NCI-H187 (cell line): ENCODE measurements at regions not wholly inside any gene's neighbourhood (a gene's known extent, or its start where the extent isn't known, plus 50 kb on each side); places are given as distances from the start of the nearest gene placed in this dataset.
"Not testable (repeated sequence)": the region's sequence is repeated elsewhere in the genome, so short reads cannot be mapped to it uniquely, and the experiment has no call there.

Source experiments
- DNase-seq, 2 experiments: peaks; one replicate each; lab custom pipeline; 2025; lab: John Stamatoyannopoulos, UW

DNA sequence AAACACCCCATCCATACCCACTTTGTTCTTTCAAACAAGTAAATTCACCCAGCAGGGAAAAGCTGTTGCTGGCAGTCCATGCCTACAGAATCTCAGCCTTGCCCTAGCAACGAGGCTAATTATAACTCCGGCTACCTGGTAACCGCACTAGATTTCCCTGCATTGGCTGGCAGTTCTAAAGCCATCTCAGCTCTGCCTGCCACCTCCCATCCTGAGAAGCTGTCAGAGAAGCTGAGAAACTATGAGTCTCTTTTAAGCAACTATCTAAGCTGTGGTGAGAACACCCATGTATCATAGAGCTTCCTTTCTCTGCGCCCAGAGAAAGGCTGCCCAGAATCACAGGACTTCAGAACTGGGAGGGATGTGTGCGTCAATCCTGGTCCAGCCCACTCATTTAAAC, 126.5 kb upstream of the NBPF9 start:
- not testable (repeated sequence) for DNase-seq

DNA sequence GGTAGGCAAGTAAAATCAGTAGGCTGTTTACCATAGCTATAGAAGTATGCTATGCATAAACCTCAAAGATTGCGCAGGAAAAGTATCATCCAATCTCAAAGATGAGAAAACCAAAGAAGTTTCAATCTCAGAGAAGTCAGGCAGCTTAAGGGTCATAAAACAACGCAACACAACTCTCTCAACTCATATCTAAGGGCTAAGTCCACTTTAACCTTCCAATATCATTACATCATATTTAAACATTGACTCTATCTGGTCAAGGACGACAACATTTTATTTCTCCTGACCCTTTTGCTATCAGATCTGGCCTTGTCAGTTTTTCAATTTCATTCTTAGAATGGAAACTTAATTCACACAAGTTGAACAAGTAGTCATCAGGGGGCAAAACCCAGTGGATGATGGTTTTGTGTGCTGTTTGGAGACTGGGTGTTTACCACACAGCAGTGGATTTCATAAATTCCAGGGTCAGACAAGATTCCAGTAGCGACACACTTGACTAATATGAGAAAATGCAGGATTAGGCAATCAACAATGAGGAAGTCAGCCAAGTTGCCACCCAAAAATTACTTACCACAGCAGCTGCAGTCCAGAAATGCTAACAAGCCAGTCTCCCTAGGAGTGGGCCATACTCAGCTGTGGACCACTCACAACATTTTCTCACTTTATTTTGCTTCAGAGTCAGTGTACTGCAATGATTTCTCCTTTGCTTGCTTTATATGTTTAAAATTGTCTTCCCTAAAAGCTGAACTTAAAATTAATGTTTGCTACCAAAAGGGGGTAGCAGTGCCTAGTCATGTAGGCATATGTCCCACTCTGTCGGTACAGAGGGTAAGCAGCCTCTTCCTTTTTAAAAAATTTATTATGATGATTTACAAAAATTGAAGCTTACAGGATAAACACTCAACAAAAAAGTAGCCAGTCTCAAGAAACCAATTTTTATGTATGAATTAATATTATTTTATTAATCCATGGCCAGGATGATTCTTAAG, 131.9 kb upstream of the NBPF9 start:
- not testable (repeated sequence) for DNase-seq

DNA sequence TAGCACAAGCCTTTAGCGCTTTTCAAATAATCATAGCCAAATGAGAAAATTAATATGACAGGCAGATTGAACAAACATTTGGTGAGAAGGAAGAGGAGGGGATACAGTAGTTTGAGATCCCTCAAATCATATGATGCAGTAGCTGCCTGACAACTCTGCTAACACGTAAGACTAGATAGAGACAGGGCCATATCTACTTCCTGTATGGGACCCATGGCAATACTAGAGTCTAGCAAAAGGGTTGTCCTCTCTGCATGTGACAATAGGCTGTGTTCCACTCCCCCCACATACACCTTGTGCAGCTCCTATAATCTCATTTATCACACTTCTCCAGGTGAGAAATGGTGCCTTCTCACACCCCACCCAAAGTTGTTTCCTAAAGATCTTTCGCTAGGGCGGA, 134.2 kb upstream of the NBPF9 start:
- DNase-seq = not testable (repeated sequence)

DNA sequence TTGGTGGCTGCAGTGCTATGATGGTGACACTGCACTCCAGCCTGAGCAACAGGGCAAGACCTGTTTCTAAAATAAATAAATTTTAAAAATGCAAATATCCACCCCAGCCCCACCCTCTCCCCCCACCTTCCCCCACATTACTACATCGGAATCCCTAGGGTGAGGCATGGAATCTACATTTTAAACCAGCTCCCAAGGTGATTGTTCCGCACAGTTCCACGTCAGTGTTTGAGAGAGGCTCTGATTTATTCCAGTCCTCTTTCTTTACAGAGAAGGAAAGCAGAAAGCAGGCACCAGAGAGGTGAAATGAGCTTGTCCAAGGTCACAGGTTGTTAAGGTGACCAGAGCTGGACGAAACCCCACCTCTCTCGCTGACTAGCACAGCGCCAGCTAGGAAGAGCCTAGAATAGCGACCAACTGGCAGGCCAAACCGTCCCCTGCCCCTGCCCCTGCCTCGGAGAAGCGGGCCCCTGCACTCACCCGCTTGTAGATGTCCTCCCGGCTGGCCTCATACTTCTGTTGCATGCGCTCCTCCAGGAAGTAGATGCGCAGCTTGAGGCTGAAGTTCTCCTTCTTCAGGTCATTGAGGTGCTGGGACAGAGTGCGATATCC, 136.7 kb upstream of the NBPF9 start:
- DNase-seq = not testable (repeated sequence)

DNA sequence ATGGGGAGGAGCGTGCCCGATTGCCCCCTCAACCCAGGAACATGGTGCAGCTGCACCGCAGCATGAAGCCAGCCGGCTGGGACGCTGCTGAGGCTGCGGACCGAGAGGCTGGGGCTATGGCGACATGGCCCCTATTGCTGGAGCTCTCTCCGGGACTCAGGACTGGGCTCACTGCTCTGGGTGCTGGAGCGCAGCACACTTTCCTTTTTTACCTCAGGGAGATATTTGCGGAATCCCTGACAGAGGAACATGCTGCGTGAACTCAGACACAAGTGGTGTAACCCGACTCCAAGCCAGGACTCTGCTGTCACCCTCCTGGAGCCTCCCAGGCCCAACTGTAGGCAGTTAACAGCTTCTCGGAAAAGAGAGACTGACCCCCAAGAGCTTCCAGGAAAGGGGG, 137.2 kb upstream of the NBPF9 start:
- not testable (repeated sequence) for DNase-seq

DNA sequence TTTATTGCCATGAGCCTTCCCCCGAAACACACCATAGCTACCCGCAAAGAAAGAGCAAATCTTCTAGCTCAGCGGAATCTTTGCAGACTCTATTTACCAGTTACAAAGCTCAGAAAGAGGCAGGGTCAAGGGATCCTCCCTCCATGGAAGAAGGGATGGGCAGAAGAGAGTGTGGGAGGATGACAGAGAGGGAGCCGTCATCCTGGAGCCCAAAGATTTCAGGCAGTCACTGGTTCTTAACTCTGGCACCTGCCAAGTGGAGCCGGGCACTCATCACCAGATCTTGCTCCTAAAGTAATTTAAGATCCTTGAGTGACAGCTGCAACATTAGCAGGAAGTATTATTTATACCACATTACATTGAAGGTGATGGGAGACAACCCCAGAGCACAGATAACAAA, 137.9 kb upstream of the NBPF9 start:
- DNase-seq = not testable (repeated sequence)

DNA sequence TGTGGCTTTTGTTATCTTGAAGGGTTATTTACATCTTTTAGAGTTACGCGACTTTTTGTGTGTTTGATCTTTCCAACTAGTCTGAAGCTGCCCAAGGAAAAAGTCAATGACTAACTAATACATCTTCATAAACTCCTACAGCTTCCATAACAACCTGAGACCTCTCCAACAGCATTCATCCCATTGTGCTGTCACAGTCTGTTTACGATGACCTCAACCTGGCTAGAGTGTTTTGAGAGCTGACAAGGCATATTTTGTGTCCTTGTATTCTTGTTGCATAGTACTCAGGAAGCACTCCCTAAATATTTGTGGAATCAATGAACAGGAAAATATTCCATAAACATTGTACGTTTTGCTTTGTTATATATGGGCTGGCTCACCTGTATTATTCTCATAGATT, 140.2 kb upstream of the NBPF9 start:
- DNase-seq = not testable (repeated sequence)

DNA sequence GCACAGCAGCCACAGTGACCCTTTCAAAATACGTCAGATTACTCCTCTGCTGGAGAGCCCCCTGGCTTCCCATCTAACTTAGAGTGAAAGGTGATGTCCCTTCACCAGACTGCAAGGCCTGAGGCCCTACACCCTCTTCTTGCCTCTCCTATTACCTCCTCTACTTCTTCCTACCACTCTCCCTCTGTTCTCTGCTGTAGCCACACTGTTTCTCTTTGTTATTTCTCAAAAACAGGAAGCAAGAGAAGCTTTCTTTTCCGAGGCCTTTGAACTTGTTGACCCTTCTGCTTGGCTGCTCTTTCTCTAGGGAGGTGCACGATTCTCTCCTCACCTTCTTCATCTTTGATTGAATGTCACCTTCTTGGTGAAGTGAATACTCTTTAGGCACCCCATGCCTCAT, 141.3 kb upstream of the NBPF9 start:
- DNase-seq = not testable (repeated sequence)

DNA sequence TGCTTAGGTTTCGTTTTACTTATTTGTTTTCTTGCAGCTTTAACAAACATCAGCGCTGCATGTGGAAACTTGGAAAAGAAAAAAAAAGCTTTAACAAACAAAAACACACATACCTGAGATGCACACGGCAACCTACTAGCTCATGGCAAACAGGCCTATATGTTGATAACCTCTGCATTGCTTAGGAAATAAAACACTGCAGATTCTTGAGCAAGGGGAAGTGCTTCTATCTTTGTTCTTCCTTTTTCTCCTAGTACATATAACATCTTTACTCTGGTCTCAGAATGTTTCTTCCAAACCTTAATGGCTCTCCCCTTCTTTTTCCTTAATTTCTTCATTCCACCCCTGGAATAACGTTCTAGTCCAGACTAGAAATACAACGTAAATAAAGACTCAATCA, 142.9 kb upstream of the NBPF9 start:
- DNase-seq = not testable (repeated sequence)

DNA sequence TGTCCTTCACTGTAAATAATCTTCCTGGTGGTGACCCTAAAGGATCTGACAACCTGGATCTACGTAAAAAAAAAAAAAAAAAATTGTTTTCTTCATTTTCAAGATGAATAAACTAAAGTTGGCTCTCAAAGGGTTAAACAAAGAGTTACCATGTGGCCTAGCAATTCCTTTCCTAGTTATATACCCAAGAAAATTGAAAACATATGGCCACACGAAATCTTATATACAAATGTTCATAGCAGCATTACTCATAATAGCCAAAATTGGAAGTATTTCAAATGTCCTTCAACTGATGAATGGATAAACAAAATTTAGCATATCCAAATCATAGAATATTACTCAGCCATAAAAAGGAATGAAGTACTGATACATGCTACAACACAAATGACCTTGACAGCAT, 145.3 kb upstream of the NBPF9 start:
- DNase-seq = not testable (repeated sequence)

DNA sequence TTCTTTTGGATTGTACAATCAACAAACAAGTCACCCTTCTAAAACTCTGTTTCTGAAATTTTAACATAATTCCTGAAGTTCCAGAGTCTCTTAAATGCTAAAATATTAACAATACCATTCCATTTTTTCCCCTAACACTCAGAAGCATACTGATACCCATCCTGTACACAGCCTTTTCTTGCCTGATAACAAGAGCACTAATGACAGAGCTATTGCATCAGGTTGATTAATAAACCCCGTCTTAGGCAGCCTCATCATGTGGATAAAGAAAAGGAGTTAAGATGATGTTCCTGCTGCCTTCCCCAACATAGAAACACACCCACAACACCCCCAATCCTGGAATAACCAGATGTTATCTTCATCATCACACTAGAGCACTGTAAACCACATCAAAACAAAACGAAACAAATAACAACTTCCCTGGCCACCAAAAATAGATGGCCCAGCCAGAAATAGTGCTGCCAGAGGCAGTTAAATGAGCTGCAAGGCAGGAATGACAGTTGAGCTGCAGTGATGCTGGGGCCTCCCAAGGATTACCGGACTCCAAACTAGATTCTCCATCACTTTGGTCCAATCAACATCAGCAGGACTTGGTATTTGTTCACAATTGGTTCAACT, 146.6 kb upstream of the NBPF9 start:
- DNase-seq = not testable (repeated sequence)

DNA sequence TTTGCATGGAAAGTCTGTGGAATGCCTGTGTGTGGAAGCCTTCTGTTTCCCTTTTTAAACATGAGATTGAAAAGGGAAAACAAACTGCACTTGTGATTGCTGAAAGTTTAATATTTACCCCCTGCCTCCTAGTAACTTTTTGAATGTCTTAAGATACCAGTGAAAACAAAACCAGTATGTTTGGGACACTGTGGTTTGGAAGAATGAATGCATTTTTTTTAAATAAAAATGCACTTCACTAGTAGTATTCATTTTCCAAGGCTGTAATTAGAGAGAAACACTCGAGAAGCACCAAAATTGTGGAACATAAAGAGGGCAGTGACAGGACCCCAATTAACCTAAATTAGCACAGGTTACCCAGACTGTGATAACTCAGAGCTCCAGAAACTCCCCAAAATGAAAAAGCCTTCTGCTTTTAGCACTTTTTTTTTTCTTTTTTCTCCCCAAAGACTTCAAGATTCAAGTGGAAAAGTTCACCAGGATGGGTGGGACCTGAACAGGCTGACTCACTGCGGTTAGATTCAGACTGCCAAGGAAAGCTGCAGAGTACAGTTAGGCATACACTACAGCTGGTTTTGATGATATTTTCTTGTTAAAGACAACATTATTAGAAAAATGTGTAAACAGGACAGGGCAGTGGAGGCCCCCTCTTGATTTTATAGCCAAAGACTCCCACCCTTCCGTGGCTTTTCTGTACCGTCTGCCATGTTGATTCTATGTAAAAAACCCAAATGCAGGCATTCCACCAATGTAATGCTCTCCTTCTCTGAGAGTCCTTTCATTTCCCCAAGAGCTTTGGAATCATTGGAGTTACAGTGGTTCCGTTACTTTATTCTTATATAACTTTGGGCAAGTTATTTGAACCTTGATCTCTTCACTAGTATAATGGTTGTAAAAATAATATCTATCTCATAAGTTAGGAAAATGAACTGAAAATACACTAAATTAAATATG, 151.8 kb upstream of the NBPF9 start:
- DNase-seq = not testable (repeated sequence)

DNA sequence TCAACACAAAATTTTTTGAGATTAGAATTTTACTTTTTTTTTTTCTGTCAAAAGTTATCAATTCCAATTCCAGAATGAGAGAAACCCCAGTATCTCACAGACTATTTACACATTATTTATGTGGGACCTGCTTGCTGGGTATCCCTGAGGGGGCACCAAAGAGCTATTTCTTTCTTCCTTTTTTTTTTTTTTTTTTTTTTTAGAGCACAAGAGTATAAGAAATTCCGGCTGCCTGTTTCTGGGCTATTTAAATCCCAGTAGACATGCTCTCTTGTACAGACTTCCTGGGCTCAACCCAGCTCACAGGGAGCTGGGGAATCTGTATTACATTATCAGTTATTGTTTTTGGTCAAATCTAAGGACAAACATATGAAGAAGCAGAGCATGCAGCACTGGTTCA, 156.9 kb upstream of the NBPF9 start:
- not testable (repeated sequence) for DNase-seq

DNA sequence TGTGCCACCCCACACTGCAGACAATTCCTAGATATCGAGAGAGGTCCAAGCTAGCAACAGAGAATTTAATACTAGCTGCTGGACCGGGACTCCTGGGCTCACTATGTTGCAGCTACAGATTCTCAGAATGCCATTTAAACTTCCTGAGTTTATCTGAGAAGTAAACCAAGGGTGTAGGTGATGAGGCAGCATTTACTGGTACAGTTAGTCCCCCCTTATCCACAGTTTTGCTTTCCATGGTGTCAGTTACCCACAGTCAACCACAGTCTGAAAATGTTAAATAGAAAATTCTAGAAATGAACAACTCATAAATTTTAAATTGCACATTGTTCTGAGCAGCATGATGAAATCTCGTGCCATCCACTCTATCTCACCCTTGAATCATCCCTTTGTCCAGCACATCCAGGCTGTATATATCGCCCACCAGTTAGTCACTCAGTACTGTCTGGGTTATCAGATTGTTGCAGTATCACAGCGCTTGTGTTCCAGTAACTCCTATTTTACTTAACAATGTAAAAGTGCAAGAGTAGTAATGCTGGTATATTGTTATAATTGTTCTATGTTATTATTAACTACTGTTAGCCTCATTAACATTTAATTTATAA, 157.5 kb upstream of the NBPF9 start:
- not testable (repeated sequence) for DNase-seq

DNA sequence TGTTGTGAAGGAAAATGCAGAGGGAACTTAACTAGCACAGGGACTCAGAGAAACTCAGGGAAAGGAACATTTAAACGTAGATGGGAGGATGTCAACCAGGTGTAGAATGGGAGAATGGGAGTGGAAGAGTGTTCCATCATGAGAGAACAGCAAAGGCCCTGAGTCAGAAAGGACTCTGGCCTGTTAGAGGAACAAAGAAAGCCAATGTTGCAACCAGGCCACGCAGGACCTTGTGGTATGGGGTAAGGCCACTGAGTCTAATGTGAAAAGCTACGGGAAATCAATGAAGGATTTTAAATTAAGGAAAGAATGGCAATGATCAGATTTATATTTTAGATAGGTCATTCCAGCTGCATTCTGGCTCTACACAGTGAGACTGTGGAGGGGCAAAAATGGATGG, 163.9 kb upstream of the NBPF9 start:
- DNase-seq = not testable (repeated sequence)

DNA sequence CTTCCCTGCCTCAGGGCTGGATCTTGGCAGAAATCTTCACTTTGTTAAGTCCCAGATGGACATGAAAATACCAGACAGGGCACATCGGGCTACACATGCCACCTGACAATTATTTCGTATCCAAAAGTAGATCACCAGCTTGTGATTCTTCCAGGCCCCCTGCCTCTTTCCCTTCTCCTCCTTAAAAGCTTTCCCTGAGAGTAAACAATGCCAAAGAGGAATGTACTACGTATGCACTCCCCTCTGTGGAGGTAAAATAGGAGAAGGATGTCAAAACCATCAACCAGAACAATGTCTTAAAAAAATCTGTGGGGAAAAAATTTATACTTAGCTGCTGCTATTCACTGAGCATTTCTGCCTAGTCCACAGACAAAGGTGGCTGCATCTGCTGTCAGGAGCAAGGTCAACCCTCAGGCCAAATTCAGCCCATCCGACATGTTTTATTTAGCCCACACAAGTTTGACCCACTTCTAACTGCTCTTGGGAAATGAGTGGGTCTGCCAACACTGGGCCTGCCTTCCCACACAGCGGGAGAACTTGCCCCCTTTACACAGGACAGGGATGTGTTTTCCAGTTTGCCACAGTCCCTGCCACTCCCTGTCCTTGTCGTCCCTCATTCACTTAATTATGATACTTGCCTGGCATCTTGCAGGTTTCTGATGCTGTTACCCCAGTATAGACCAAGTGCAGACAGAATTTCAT, 165.8 kb upstream of the NBPF9 start:
- DNase-seq = not testable (repeated sequence)

DNA sequence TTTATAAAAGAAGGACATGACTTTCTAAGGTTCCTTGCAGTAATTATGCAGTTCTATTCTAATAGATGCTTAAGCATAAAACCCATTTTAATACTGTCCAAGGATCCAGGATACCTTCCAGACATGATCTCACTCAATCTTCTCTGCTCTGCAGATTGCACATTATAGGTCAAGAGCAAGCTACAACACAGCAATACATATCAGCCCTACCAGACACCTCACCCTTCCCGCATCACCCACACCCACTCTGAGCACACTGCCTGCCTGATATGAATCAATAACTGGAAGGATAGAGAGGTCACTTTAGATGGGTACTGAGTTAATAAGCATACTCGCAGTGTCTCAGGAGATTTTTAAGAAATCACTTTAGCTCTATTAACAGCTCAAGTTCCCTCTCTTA, 166.5 kb upstream of the NBPF9 start:
- not testable (repeated sequence) for DNase-seq

DNA sequence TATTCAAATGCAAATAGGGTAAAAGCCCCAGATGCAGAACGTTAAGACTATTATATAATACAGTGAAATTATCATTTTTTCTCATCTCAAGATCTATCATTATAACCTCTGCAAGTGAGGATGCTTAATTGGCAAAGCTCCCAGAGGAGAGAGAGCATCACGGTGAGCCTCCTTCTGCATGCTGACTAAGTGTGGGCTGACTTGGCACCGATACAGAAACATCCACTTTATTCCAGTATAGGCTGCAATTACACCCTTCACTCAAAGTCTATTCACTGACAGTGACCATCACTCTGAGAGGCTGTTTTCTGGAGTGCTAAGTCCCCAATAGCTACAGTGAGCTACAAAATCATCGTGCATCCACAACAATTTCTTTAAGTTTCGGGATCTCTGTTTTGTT, 171.1 kb upstream of the NBPF9 start:
- DNase-seq = not testable (repeated sequence)

DNA sequence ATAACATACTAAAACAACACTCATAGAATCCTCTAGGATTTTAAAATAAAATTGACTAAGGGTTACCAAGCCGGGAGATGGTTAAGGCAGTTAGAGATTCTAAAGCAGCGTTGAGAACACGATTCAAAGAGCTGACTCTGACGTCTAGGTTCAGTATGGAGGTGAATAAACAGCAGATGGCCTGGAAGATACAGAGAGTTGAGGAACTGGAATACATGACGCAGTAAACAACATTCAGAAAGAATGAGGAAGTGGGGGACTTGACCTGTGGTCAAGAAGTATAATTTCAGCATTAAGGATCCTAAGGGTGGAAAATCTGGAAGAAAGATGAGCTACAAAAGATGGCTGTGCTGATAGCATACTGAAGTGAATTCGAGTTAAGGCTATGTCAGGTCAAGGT, 172.5 kb upstream of the NBPF9 start:
- DNase-seq = not testable (repeated sequence)

DNA sequence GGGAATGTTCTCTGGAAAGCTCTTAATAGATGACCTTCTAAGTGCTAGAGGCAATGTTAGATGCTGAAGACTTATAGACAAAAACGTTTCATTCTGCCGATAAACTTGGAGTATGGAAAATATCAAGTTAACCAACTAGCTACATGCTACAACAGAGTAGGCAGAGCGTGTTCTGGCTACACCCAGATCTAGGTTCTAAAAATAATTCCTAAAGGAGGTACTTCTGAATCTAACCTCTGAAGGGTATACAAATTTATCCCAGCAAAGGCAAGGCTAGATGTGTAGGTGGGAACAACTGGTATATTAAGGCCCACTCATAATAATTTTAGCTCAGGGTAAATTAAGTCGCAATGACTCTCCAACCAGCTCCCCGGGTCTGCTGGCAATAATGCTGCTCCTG, 173.1 kb upstream of the NBPF9 start:
- DNase-seq = not testable (repeated sequence)
